HG02870 (cell line): ENCODE measurements at regions not wholly inside any gene's neighbourhood (a gene's known extent, or its start where the extent isn't known, plus 50 kb on each side); places are given as distances from the start of the nearest gene placed in this dataset.
A peak's percentile ranks its signal among the peaks of the same experiment; 100 is the strongest.

ENCODE experiments used
- ATAC-seq: cut with Tn5 transposase; IDR thresholded peaks from one replicate; pipeline ENCODE4 v1.9.1; 2021; ENCODE audit warnings: mild to moderate bottlenecking, moderate library complexity; ENCODE audit not compliant: unreplicated experiment

DNA sequence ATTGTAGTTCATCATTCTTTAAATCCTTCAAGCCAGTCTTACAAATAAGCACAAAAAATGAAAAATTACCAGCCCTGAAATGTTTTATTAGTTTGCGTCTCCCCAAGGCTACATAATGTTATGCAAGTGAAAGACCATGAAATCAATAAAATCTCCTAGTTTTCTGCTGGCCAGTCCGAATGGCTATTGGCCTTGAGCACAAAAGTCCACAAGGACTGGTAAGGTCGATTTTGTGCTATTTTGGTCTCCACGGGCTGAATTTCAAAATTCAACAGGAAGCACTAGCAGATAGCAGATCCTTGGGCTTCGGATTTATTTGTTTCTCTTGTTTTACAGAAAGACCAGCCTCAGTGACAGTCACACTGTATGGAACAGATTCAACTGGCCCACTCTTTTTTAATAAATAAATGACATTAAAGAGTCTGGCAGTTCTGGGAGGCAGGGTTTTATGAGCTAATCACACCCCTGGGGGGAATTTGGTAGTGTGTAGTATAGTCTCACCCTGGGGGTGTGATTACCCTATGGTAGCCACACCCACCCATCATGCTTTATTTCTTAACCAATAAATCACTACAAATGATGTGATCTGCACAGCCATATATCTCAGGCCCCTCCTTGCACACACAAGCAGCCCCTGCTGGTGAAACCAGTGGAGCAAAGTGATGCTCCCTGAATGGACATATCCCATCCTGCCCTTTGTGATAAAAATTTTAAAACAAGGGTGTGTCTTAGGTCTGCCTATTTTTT is 51.1 kb upstream of the TMEM33 start:
- ATAC-seq, result no peak

- ATAC-seq, result peak; percentile 72
Observed at GRCh38 chr4:41882625-41883347, 52.4 kb upstream of the TMEM33 start.

GRCh38 chr4:41881981-41882624 is 53.1 kb upstream of the TMEM33 start:
- no peak for ATAC-seq

- ATAC-seq, result no peak
Observed at GRCh38 chr4:41880840-41881831, 54.1 kb upstream of the TMEM33 start.

DNA sequence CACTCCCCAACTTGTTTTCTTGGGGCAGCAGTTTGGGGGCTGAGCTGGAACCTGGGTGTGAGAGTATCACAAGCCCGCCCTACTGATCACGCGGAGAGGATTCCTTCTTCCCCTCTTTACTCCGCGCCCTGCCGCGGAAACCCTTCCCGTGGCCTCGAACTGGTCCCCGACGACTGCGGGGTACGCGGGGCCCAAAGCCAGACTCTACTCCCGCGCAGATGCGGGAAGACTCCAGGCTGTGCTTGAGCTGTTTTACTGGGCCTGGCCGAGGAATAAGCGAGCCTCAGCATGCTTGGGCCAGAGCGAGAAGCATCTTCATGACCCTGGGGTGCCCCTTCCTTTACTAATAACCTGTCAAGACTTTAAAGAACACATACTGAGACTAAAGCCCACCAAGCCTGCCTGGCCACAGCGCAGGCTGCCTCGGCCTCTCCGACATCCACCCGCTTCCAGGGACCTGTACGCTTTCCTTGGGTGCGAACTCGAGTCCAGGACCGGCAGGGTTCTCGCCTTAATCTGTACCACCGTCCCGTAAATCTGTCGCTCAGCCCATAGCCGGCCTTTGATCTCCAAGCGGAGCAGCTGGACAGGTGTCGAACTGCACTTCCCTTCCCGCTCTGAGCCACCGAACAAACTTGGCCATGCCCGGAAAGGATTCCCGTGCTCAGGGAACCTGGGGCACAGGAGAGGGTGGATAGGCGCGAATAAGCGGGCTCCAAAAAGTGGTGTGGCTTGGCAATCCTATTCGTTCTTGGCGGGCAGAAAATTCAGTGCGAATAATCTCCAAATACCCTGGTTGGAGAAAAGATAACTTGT is 55.0 kb upstream of the TMEM33 start:
- ATAC-seq, result no peak

GRCh38 chr4:41879552-41879951 is 55.7 kb upstream of the TMEM33 start:
- no peak for ATAC-seq

GRCh38 chr4:41878991-41879491 is 56.2 kb upstream of the TMEM33 start:
- ATAC-seq, result no peak

DNA sequence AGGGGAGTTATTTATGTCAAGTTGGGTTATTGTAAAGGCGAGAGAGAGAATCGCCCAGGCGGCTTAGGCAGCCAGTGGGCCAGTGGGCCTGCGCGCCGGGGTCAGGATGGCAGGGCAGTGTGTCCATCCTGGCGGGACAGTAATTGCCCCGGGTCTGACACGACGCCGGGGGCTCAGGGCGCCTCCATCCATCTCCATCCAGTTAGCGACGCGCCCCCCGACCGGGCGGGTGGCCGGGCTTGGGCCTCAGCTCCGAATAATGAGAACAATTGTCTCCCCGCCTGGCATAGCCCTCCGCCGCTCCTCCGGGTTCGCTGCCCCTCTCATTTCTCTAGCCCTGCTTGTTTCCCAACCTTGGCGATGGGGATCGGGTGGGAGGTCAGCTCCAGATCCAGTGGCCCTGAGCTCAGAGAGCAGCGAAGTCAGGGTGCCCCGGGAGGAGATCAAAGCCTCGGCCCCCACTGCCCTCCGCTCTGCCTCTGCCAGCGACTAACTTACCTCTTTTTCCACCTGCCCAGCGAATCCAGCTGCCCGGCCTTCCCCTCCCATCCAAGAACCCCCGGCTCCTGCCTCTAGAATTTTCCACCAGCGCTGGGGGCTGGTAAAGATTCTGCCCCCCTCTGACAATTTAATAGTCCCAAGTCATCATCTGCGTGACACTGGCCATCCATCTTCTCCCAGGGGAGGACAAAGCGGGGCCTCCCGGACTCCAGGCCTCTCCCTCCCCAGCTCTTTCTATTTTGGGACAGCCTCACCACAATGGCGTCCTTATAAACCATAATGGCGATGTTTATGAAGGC is 56.9 kb upstream of the TMEM33 start:
- no peak for ATAC-seq

DNA sequence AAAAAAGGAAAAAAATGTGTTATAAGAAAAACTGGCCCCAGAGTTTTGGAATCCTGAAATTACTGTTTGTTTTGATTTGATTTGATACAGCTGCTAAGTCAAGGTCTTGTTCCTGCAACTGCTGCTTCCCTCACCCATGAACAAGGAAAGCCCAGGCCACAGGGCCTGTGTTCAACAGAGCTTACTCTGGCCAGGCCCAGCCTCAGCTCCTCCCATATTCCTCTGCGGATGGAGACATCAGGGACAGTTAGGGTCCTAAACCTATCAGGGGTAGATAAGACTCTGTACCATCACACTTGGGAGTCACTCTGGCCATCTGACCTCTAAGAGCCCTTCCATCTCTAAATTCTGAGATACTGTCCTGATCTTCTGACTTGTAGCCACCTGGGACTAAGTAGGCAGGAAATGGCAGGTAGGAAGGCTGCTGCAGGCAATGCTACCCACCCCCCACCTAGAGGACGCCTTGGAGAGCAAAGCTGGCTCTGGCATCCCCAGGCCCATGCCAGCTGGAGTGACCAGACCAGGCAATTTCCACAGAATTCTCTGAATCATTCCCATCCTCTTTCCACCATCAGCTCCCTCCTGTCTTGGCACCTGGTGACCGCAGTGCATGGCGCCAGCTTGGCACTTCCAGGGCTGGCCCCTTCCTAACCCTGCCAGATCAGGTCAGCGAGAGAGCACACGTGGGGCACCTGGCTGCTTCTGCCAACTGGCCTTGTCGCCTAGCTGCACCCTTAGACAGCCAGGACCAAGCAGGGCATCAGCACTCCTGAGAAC is 58.0 kb upstream of the TMEM33 start:
- no peak for ATAC-seq

DNA sequence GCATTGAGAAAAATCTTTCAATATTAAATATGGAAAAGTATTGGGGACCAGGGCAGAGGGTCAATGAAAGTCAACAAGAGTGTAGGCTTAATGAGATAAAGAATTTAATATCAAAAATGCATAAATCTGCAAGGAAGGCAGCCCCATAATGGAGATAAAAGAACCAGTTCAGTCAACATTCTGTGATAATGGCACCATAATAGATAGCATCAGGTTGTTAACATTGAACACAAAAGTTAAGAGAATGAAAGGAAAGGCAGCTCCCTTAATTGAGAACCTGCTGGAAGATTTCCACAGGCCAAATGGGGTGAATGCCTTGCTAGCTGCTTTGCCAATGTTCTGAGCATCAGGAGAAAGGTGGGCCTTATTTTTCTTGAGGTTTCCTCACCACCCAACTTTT is 60.4 kb upstream of the TMEM33 start:
- ATAC-seq, result no peak

GRCh38 chr4:41874398-41874797 is 60.8 kb upstream of the TMEM33 start:
- no peak for ATAC-seq

- ATAC-seq, result no peak
Observed at GRCh38 chr4:41873380-41874295, 61.6 kb upstream of the TMEM33 start.

DNA sequence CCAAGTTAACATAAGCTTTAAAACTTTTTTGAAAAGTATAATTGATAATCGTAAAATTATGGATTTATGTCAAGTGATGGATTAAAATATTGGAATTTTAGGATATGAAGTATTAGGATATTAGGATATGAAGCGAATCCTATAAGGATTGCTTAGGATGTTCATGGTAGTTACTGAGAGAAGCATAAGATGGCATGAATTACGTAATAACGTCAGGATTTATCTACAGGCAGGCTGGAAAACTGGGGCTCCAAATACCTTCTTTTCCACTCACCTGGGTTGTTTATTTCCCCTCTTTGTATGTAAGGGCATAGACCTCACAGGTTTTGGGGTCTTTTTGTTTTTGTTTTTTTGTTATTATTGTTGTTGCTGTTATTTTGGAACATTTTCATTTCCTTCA is 65.2 kb upstream of the TMEM33 start:
- ATAC-seq, result no peak

- ATAC-seq, result no peak
Observed at GRCh38 chr4:41866799-41867677, 68.2 kb upstream of the TMEM33 start.

DNA sequence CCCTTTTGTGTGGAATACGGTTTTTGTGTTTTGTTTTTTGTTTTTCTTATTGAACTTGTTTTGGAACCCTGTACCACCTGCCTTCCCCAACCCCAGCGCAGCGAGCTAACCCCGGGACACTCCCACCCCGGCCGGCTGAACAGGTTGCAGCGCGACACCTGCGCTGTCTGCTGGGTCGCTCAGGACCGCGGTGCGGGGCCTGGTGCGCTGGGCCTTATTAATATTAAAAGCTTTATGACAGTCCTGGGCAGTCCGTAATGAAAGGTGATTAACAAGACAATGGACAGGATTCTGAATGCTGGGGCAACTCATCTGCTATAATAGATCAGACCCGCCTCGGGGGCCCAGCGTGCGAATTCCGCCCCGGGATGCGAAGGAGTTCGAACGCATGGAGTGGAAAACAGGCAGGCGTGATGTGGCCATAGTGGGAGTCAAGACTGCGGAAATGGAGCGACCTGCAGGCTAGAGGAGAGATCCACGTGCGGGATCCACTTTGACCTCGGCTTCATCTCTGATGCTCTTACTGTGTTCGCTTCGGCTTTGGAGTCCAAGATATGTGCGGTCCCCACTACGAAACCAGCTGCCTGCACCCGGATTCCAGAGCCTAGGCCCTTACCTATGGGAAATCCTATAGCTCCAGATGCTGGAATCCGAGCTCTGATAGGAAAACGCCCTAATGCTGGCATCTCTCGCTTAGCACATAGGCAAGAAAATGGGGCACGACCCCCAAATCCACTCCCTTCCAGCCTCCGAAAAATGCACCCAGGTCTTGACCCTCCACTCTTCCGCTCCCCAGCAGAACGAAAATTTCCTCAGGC is 69.0 kb upstream of the TMEM33 start:
- ATAC-seq, result no peak
